ENCODE measurements at regions not wholly inside any gene's neighbourhood (a gene's known extent, or its start where the extent isn't known, plus 50 kb on each side); places are given as distances from the start of the nearest gene placed in this dataset.

GRCh38 chr10:130867446-130868194 lies 443.9 kb downstream of the TCERG1L start:
- no peak for TF ChIP-seq EZH2phosphoT487 (IDR thresholded peaks at IDR 0.05; ENCODE audit: low read depth)
- TF ChIP-seq, protein P1, sequence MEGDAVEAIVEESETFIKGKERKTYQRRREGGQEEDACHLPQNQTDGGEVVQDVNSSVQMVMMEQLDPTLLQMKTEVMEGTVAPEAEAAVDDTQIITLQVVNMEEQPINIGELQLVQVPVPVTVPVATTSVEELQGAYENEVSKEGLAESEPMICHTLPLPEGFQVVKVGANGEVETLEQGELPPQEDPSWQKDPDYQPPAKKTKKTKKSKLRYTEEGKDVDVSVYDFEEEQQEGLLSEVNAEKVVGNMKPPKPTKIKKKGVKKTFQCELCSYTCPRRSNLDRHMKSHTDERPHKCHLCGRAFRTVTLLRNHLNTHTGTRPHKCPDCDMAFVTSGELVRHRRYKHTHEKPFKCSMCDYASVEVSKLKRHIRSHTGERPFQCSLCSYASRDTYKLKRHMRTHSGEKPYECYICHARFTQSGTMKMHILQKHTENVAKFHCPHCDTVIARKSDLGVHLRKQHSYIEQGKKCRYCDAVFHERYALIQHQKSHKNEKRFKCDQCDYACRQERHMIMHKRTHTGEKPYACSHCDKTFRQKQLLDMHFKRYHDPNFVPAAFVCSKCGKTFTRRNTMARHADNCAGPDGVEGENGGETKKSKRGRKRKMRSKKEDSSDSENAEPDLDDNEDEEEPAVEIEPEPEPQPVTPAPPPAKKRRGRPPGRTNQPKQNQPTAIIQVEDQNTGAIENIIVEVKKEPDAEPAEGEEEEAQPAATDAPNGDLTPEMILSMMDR (IDR thresholded peaks at IDR 0.05; ENCODE audit: low read depth, low read length), result no peak

All from OCI-LY3 (cell line).